H9 (cell line): ENCODE measurements at regions not wholly inside any gene's neighbourhood (a gene's known extent, or its start where the extent isn't known, plus 50 kb on each side); places are given as distances from the start of the nearest gene placed in this dataset.

Source experiments
- DNase-seq: peaks from one replicate; pipeline ENCODE4 v3.0.0-alpha.2; 2017
- H2AFZ ChIP-seq: one replicate; pipeline ENCODE4 v1.6.1; 2013; ENCODE audit warnings: mild to moderate bottlenecking, low read length, control low read depth, moderate library complexity
- H2AK5ac ChIP-seq: 2 replicates; pipeline ENCODE4 v1.6.1; 2013; ENCODE audit warnings: low read length, control low read depth, mixed read lengths; ENCODE audit not compliant: insufficient read length
- H2BK120ac ChIP-seq: one replicate; pipeline ENCODE4 v1.6.1; 2013; ENCODE audit warnings: low read depth, mild to moderate bottlenecking, low read length, control low read depth, inconsistent platforms; ENCODE audit not compliant: poor library complexity, severe bottlenecking
- H2BK12ac ChIP-seq: 2 replicates; pipeline ENCODE4 v1.6.1; 2013; ENCODE audit warnings: low read length, control low read depth, mixed read lengths, low read depth; ENCODE audit not compliant: insufficient read length
- H2BK15ac ChIP-seq: 2 replicates; pipeline ENCODE4 v1.6.1; 2013; ENCODE audit warnings: low read depth, low read length, control low read depth
- H2BK20ac ChIP-seq: one replicate; pipeline ENCODE4 v1.6.1; 2013; ENCODE audit warnings: low read depth, mild to moderate bottlenecking, low read length, control low read depth, inconsistent platforms; ENCODE audit not compliant: poor library complexity, severe bottlenecking
- H2BK5ac ChIP-seq: 2 replicates; pipeline ENCODE4 v1.6.1; 2013; ENCODE audit warnings: low read length, control low read depth, mixed read lengths; ENCODE audit not compliant: insufficient read length
- H3K14ac ChIP-seq: 2 replicates; pipeline ENCODE4 v1.6.1; 2013; ENCODE audit warnings: low read length, control low read depth; ENCODE audit not compliant: insufficient read depth
- H3K18ac ChIP-seq: 2 replicates; pipeline ENCODE4 v1.6.1; 2013; ENCODE audit warnings: low read depth, mild to moderate bottlenecking, mixed read lengths, low read length, control low read depth; ENCODE audit not compliant: insufficient read length
- H3K23ac ChIP-seq: 2 replicates; pipeline ENCODE4 v1.6.1; 2013; ENCODE audit warnings: low read length, control low read depth, mixed read lengths, low read depth; ENCODE audit not compliant: insufficient read length
- H3K23me2 ChIP-seq: 2 replicates; pipeline ENCODE4 v1.6.1; 2013; ENCODE audit warnings: low read depth, mild to moderate bottlenecking, mixed read lengths, low read length, control low read depth; ENCODE audit not compliant: insufficient read length, poor library complexity, severe bottlenecking
- H3K27ac ChIP-seq: 2 replicates; pipeline ENCODE4 v1.5.1; 2013; ENCODE audit warnings: low read length, control low read depth, mixed read lengths, low read depth; ENCODE audit not compliant: insufficient read length
- H3K27me3 ChIP-seq: 2 replicates; pipeline ENCODE4 v1.6.1; 2013; ENCODE audit warnings: low read length, control low read depth, inconsistent platforms; ENCODE audit not compliant: insufficient read depth
- H3K4ac ChIP-seq: 2 replicates; pipeline ENCODE4 v1.6.1; 2013; ENCODE audit warnings: low read depth, mild to moderate bottlenecking, control low read depth, inconsistent platforms, low read length, moderate library complexity
- H3K4me1 ChIP-seq: 2 replicates; pipeline ENCODE4 v1.6.1; 2013; ENCODE audit warnings: low read length, control low read depth, inconsistent platforms; ENCODE audit not compliant: insufficient read depth
- H3K4me2 ChIP-seq: 2 replicates; pipeline ENCODE4 v1.6.1; 2013; ENCODE audit warnings: low read length, control low read depth, mixed read lengths; ENCODE audit not compliant: insufficient read length, insufficient read depth
- H3K56ac ChIP-seq: 2 replicates; pipeline ENCODE4 v1.6.1; 2013; ENCODE audit warnings: low read depth, mild to moderate bottlenecking, mixed read lengths, low read length, control low read depth; ENCODE audit not compliant: insufficient read length
- H3K79me1 ChIP-seq: 2 replicates; pipeline ENCODE4 v1.6.1; 2013; ENCODE audit warnings: low read depth, mild to moderate bottlenecking, moderate library complexity, low read length, control low read depth, inconsistent platforms; ENCODE audit not compliant: insufficient read depth, poor library complexity, severe bottlenecking
- H3K79me2 ChIP-seq: 2 replicates; pipeline ENCODE4 v1.6.1; 2013; ENCODE audit warnings: low read length, control low read depth, inconsistent platforms; ENCODE audit not compliant: insufficient read depth
- H3K9ac ChIP-seq: 2 replicates; pipeline ENCODE4 v1.6.1; 2013; ENCODE audit warnings: low read length, control low read depth, mixed read lengths; ENCODE audit not compliant: insufficient read length; ENCODE audit errors: extremely low read depth
- H3K9me3 ChIP-seq: one replicate; pipeline ENCODE4 v1.6.1; 2013; ENCODE audit warnings: low read depth, low read length, inconsistent platforms; ENCODE audit not compliant: control insufficient read depth
- H3T11ph ChIP-seq: one replicate; pipeline ENCODE4 v1.6.1; 2013; ENCODE audit warnings: mild to moderate bottlenecking, low read length, control low read depth, inconsistent platforms
- H4K20me1 ChIP-seq: one replicate; pipeline ENCODE4 v1.6.1; 2013; ENCODE audit not compliant: control insufficient read depth, insufficient read length, insufficient read depth
- H4K5ac ChIP-seq: 2 replicates; pipeline ENCODE4 v1.6.1; 2013; ENCODE audit warnings: low read depth, mild to moderate bottlenecking, mixed read lengths, low read length, control low read depth; ENCODE audit not compliant: insufficient read length
- H4K8ac ChIP-seq: replicated peaks from 2 replicates; pipeline ENCODE4 v1.6.1; 2013; ENCODE audit warnings: low read length, control low read depth, mixed read lengths, low read depth; ENCODE audit not compliant: insufficient read length
- H4K91ac ChIP-seq: 2 replicates; pipeline ENCODE4 v1.6.1; 2013; ENCODE audit warnings: low read depth, mild to moderate bottlenecking, moderate library complexity, mixed read lengths, low read length, control low read depth; ENCODE audit not compliant: insufficient read length
- H3K27ac Mint-ChIP-seq, 3 experiments: 2 replicates in 2 of 3; 3 replicates in 1 of 3; pipeline ENCODE4 v1.8.0; 2020 to 2021; ENCODE audit warnings: mixed read lengths in 3 of 3, mild to moderate bottlenecking in 1 of 3, moderate library complexity in 1 of 3
- H3K27me3 Mint-ChIP-seq: 2 replicates; pipeline ENCODE4 v1.8.0; 2021; ENCODE audit warnings: low read depth, mild to moderate bottlenecking, moderate library complexity, mixed read lengths
- H3K36me3 Mint-ChIP-seq, 3 experiments: 2 replicates in 2 of 3; 3 replicates in 1 of 3; pipeline ENCODE4 v1.8.0; 2020 to 2021; ENCODE audit warnings: low read depth in 3 of 3, mixed read lengths in 3 of 3; ENCODE audit not compliant: insufficient read depth in 1 of 3
- H3K4me1 Mint-ChIP-seq, 2 experiments: 2 replicates each; pipeline ENCODE4 v1.8.0; 2020; ENCODE audit warnings: mixed read lengths in 2 of 2
- H3K4me3 Mint-ChIP-seq, 2 experiments: 2 replicates in 1 of 2; 3 replicates in 1 of 2; pipeline ENCODE4 v1.8.0; 2020 to 2021; ENCODE audit warnings: mild to moderate bottlenecking in 2 of 2, mixed read lengths in 2 of 2, moderate library complexity in 1 of 2
- H3K9me3 Mint-ChIP-seq, 2 experiments: 2 replicates in 1 of 2; 3 replicates in 1 of 2; pipeline ENCODE4 v1.8.0; 2020; ENCODE audit warnings: mild to moderate bottlenecking in 2 of 2, mixed read lengths in 2 of 2, moderate library complexity in 1 of 2
- CTCF ChIP-seq: fragments of 200-600 bp; sonication (generic); conservative IDR thresholded peaks from 3 replicates; pipeline ENCODE4 v1.8.0; 2021; ENCODE audit warnings: antibody characterized with exemption, mild to moderate bottlenecking
- WGBS: extraction: QIAGEN DNeasy Blood & Tissue Kit; methylation state at CpG from one replicate; pipeline ENCODE4 v1.1.7; 2013; ENCODE audit warnings: missing lambda C conversion rate, low lambda C conversion rate, mixed read lengths; ENCODE audit not compliant: insufficient read length; ENCODE audit errors: extremely low coverage; 5-methylcytosine and 5-hydroxymethylcytosine counted together

DNA sequence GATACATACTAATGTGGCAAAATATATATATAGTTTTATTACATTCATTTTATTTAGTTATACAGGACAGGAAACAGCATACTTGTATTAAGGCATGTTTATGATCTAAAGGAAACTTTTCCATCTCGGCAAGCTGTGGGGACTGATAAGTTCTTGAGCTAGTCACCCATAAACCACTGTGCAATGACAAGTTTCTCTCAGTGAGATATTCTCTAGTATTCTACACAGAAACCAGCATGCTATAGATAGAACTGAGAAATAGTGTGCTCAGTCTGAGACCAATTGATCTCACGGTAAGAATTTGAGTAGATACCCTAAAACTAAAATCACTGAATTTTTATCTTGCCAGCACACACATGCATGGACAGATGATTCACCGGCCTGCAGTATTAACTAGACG is 717.6 kb upstream of the NOVA1 start:
- Histone ChIP-seq H3K27me3 (no peaks in the 10 kb centered on the region), H3K27ac (no peak overlapping the region), H3K4ac (no peak overlapping the region), H3K9me3 (no peaks in the 10 kb centered on the region), H2BK5ac (no peak overlapping the region), H2BK12ac (no peak overlapping the region), H4K91ac (no peak overlapping the region), H3K23ac (no peak overlapping the region), H4K8ac (no peak overlapping the region), H2BK20ac (no peak overlapping the region), H4K5ac (no peak overlapping the region), H3K79me1 (no peaks in the 10 kb centered on the region), H2AK5ac (no peak overlapping the region), H2AFZ (no peak overlapping the region), H2BK15ac (no peak overlapping the region), H3K4me2 (no peak overlapping the region), H3K23me2 (no peaks in the 10 kb centered on the region), H3K14ac (no peak overlapping the region), H3K9ac (no peak overlapping the region), H3K56ac (no peak overlapping the region), H3K79me2 (no peaks in the 10 kb centered on the region), H3K18ac (no peak overlapping the region), H2BK120ac (no peak overlapping the region), H3K4me1 (no peaks in the 10 kb centered on the region), H4K20me1 (no peaks in the 10 kb centered on the region), H3T11ph (no peak overlapping the region)
- DNase-seq: no peak
- no peak for TF ChIP-seq CTCF
- no peak overlapping the region for H3K27ac Mint-ChIP-seq
- no CpG with 5 or more reads among the region's 4 CpGs for WGBS
- no peak overlapping the region for H3K4me3 Mint-ChIP-seq
- H3K4me1 Mint-ChIP-seq: no peaks in the 10 kb centered on the region
- H3K36me3 Mint-ChIP-seq: peaks cover 0 to 3% (median 3%) of the 10 kb centered on the region in 3 experiments; a peak in 4 of 7 replicates
- no peaks in the 10 kb centered on the region for H3K27me3 Mint-ChIP-seq
- peaks cover 4 to 8% of the 10 kb centered on the region in 2 experiments; a peak in 3 of 5 replicates for H3K9me3 Mint-ChIP-seq
